ENCODE measurements at regions not wholly inside any gene's neighbourhood (a gene's known extent, or its start where the extent isn't known, plus 50 kb on each side); places are given as distances from the start of the nearest gene placed in this dataset.
A peak's percentile ranks its signal among the peaks of the same experiment; 100 is the strongest.

GRCh38 chr4:176001151-176002006, 64.3 kb upstream of the WDR17 start:
- TF ChIP-seq CTCF (IDR thresholded peaks at IDR 0.05 in 8 of 11, conservative IDR thresholded peaks at IDR 0.05 in 3 of 11) (no peak), POLR2A (IDR thresholded peaks at IDR 0.05) (no peak), POLR2AphosphoS5 (IDR thresholded peaks at IDR 0.05) (peak; percentile 48 to 62 (median 61))

Measured in spleen (tissue), 7 donors.